NCI-H2227 treated with DMSO at 0.1 percent for 48 hours (cell line): ENCODE measurements at regions not wholly inside any gene's neighbourhood (a gene's known extent, or its start where the extent isn't known, plus 50 kb on each side); places are given as distances from the start of the nearest gene placed in this dataset.

Source experiments
- DNase-seq: peaks from one replicate; lab custom pipeline; 2025; lab: John Stamatoyannopoulos, UW

- DNase-seq: no peak
These were observed 615.8 kb downstream of the SNAPC1 start for GRCh38 chr14:62378057-62378456.

GRCh38 chr14:62381311-62382070 lies 619.3 kb downstream of the SNAPC1 start:
- DNase-seq: no peak

- DNase-seq: no peak
These were observed 636.1 kb downstream of the KCNH5 start for GRCh38 chr14:62409169-62409568.

GRCh38 chr14:62409626-62410300 lies 635.5 kb downstream of the KCNH5 start:
- DNase-seq: no peak

- no peak for DNase-seq
These were observed 624.4 kb downstream of the KCNH5 start for GRCh38 chr14:62420847-62421246.

GRCh38 chr14:62428429-62429203 lies 616.6 kb downstream of the KCNH5 start:
- DNase-seq: no peak

GRCh38 chr14:62429683-62430082 lies 615.6 kb downstream of the KCNH5 start:
- no peak for DNase-seq

GRCh38 chr14:62431496-62431895 lies 613.8 kb downstream of the KCNH5 start:
- DNase-seq: no peak

- DNase-seq: no peak
These were observed 612.3 kb downstream of the KCNH5 start for GRCh38 chr14:62432955-62433354.

GRCh38 chr14:62436261-62436660 lies 609.0 kb downstream of the KCNH5 start:
- no peak for DNase-seq

- DNase-seq: no peak
These were observed 606.0 kb downstream of the KCNH5 start for GRCh38 chr14:62439210-62439609.

GRCh38 chr14:62443796-62444195 lies 601.5 kb downstream of the KCNH5 start:
- no peak for DNase-seq

GRCh38 chr14:62445570-62445969 lies 599.7 kb downstream of the KCNH5 start:
- DNase-seq: no peak

- no peak for DNase-seq
These were observed 594.0 kb downstream of the KCNH5 start for GRCh38 chr14:62451221-62451620.

- no peak for DNase-seq
These were observed 592.0 kb downstream of the KCNH5 start for GRCh38 chr14:62453226-62453625.

GRCh38 chr14:62455446-62455845 lies 589.8 kb downstream of the KCNH5 start:
- no peak for DNase-seq

- DNase-seq: no peak
These were observed 582.3 kb downstream of the KCNH5 start for GRCh38 chr14:62462988-62463387.

GRCh38 chr14:62468946-62469345 lies 576.3 kb downstream of the KCNH5 start:
- no peak for DNase-seq

GRCh38 chr14:62470935-62471334 lies 574.3 kb downstream of the KCNH5 start:
- no peak for DNase-seq

GRCh38 chr14:62491146-62491545 lies 554.1 kb downstream of the KCNH5 start:
- no peak for DNase-seq

- no peak for DNase-seq
These were observed 547.5 kb downstream of the KCNH5 start for GRCh38 chr14:62497708-62498107.

- DNase-seq: no peak
These were observed 544.1 kb downstream of the KCNH5 start for GRCh38 chr14:62501021-62501750.
